Stomach (tissue), 4 donors: ENCODE measurements at regions not wholly inside any gene's neighbourhood (a gene's known extent, or its start where the extent isn't known, plus 50 kb on each side); places are given as distances from the start of the nearest gene placed in this dataset.

Experiments used
- POLR2A ChIP-seq, 4 donors: fragments of 450-650 bp; IDR thresholded peaks; one replicate each; pipeline ENCODE4 v1.6.1; 2016; ENCODE audit warnings: antibody characterized with exemption in 4 of 4, control low read depth in 2 of 4, mild to moderate bottlenecking in 1 of 4, moderate library complexity in 1 of 4
- POLR2AphosphoS5 ChIP-seq, 3 donors: sonication (generic); formaldehyde crosslinking; IDR thresholded peaks; one replicate each; pipeline ENCODE4 v1.6.1; 2016; ENCODE audit warnings: antibody characterized with exemption in 3 of 3
- TF ChIP-seq, protein P1 (sequence below), 7 experiments: fragments of 450-650 bp in 4 of 7; fragments of 200-600 bp in 3 of 7; sonication (generic) in 3 of 7; IDR thresholded peaks; one replicate each; pipeline ENCODE4 v1.5.1; 2016 to 2019; ENCODE audit warnings: antibody characterized with exemption in 7 of 7, control low read depth in 2 of 7, mild to moderate bottlenecking in 1 of 7

DNA sequence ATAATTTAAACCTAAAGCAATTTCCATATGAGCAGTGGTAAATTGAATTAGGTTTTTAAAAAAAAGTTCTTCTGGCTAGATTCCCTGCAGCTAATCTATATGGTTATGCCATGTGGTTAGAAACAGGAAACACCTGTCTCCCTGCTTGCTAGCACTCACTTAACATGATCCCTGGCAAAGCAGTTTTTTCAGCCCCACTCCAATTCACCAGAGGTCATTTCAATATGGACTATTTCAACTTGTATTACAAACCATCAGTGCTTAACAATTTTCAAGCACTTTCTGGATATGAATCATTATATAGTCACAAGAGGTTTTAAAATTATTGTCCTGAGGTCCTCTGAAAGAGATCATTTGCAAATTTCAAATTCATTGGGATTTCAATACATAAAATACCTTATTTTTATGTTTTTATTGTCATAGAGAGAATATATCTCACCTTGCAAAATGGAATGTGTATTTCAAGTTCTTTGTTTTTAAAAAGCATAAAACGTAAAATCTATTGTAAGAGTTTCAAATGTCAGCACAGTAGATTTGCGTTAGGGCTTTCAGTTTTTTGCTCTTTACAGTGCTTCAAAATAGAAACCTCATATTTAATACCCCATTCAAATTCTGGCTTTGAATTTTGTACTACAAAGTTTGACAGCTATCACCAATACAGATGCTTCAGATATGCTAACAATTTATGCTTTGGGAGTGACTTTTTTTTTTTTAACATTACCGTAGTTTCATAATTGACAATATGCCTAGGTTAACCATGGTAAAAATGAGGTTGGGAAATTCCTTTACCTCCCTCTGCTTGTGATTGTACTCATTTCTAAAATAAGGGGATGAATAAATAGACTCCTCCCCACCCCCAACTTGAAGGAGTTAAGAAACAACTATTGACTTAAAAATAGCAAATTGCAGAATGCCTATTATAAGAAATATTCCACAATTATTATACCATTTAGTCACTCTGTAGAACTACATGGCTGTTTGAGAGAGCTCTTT, 117.5 kb upstream of the HGF start:
- no peak for TF ChIP-seq POLR2AphosphoS5 (IDR thresholded peaks at IDR 0.05)
- no peak for TF ChIP-seq POLR2A (IDR thresholded peaks at IDR 0.05)
- TF ChIP-seq, protein P1, sequence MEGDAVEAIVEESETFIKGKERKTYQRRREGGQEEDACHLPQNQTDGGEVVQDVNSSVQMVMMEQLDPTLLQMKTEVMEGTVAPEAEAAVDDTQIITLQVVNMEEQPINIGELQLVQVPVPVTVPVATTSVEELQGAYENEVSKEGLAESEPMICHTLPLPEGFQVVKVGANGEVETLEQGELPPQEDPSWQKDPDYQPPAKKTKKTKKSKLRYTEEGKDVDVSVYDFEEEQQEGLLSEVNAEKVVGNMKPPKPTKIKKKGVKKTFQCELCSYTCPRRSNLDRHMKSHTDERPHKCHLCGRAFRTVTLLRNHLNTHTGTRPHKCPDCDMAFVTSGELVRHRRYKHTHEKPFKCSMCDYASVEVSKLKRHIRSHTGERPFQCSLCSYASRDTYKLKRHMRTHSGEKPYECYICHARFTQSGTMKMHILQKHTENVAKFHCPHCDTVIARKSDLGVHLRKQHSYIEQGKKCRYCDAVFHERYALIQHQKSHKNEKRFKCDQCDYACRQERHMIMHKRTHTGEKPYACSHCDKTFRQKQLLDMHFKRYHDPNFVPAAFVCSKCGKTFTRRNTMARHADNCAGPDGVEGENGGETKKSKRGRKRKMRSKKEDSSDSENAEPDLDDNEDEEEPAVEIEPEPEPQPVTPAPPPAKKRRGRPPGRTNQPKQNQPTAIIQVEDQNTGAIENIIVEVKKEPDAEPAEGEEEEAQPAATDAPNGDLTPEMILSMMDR (IDR thresholded peaks at IDR 0.05) = no peak
